CD14-positive monocyte (primary cell): ENCODE measurements at regions not wholly inside any gene's neighbourhood (a gene's known extent, or its start where the extent isn't known, plus 50 kb on each side); places are given as distances from the start of the nearest gene placed in this dataset.

ENCODE experiments used
- DNase-seq, 3 donors: peaks; one replicate each; pipeline ENCODE4 v3.0.0-alpha.2; 2011 to 2022
- H2AFZ ChIP-seq: 2 replicates; pipeline ENCODE4 v1.6.0; 2012; ENCODE audit warnings: mild to moderate bottlenecking, low read depth, low read length, inconsistent platforms; ENCODE audit not compliant: insufficient read depth, poor library complexity, severe bottlenecking
- H3K27ac ChIP-seq, 2 donors: 1 replicate in 1 of 2; 2 replicates in 1 of 2; pipeline ENCODE4 v1.5.1; 2012 to 2013; ENCODE audit warnings: low read length in 2 of 2, control low read depth in 1 of 2, inconsistent platforms in 1 of 2, low read depth in 1 of 2, mild to moderate bottlenecking in 1 of 2
- H3K27me3 ChIP-seq, 2 donors: one replicate each; pipeline versions ENCODE4 v1.6.0 to v1.6.1; 2011 to 2013; ENCODE audit warnings: low read length in 2 of 2; ENCODE audit not compliant: control insufficient read depth in 2 of 2, insufficient read depth in 2 of 2
- H3K36me3 ChIP-seq, 2 donors: replicated peaks in 1 of 2; 1 replicate in 1 of 2; 2 replicates in 1 of 2; pipeline versions ENCODE4 v1.5.1 to v1.6.1; 2012 to 2013; ENCODE audit warnings: low read length in 2 of 2, control low read depth in 1 of 2, inconsistent platforms in 1 of 2, mild to moderate bottlenecking in 1 of 2; ENCODE audit not compliant: insufficient read depth in 2 of 2, control insufficient read depth in 1 of 2
- H3K4me1 ChIP-seq, 2 donors: 1 replicate in 1 of 2; 2 replicates in 1 of 2; pipeline versions ENCODE4 v1.5.1 to v1.6.1; 2012 to 2013; ENCODE audit warnings: low read length in 2 of 2, control low read depth in 1 of 2, inconsistent platforms in 1 of 2, mild to moderate bottlenecking in 1 of 2, moderate library complexity in 1 of 2; ENCODE audit not compliant: insufficient read depth in 2 of 2, control insufficient read depth in 1 of 2
- H3K4me2 ChIP-seq: replicated peaks from 2 replicates; pipeline ENCODE3; 2012; ENCODE audit warnings: low read length, moderate library complexity, mild to moderate bottlenecking; ENCODE audit not compliant: poor library complexity, severe bottlenecking; ENCODE audit errors: extremely low read depth
- H3K4me3 ChIP-seq, 3 experiments: fragments of 200-600 bp in 1 of 3; sonication (generic) in 1 of 3; replicated peaks in 1 of 3; 1 replicate in 2 of 3; 2 replicates in 1 of 3; pipeline ENCODE4 v1.5.1; 2011 to 2013; ENCODE audit warnings: low read length in 3 of 3, mild to moderate bottlenecking in 3 of 3, control low read depth in 2 of 3, low read depth in 2 of 3, inconsistent platforms in 1 of 3, moderate library complexity in 1 of 3
- H3K79me2 ChIP-seq: 2 replicates; pipeline ENCODE4 v1.6.0; 2012; ENCODE audit warnings: mild to moderate bottlenecking, control low read depth, inconsistent platforms, low read length, moderate library complexity; ENCODE audit not compliant: insufficient read depth
- H3K9ac ChIP-seq: 2 replicates; pipeline ENCODE4 v1.6.0; 2017; ENCODE audit warnings: low read length, mild to moderate bottlenecking; ENCODE audit not compliant: insufficient read depth, poor library complexity, severe bottlenecking
- H3K9me3 ChIP-seq, 2 donors: replicated peaks in 1 of 2; 1 replicate in 1 of 2; 2 replicates in 1 of 2; pipeline versions ENCODE4 v1.5.1 to v1.6.1; 2012 to 2013; ENCODE audit warnings: low read length in 2 of 2, control low read depth in 1 of 2; ENCODE audit not compliant: control insufficient read depth in 1 of 2, insufficient read depth in 1 of 2
- H4K20me1 ChIP-seq: 2 replicates; pipeline ENCODE4 v1.6.0; 2012; ENCODE audit warnings: mild to moderate bottlenecking, low read length, control low read depth, moderate library complexity; ENCODE audit not compliant: insufficient read depth
- H3K27ac Mint-ChIP-seq, 7 donors: one replicate each; pipeline ENCODE4 v1.8.0; 2020; ENCODE audit warnings: mild to moderate bottlenecking in 7 of 7, mixed read lengths in 7 of 7, moderate library complexity in 6 of 7, inconsistent platforms in 2 of 7
- H3K27me3 Mint-ChIP-seq, 3 donors: one replicate each; pipeline ENCODE4 v1.8.0; 2021 to 2022; ENCODE audit warnings: low read depth in 3 of 3, mild to moderate bottlenecking in 3 of 3, mixed read lengths in 3 of 3, moderate library complexity in 3 of 3, inconsistent platforms in 1 of 3
- H3K36me3 Mint-ChIP-seq, 2 donors: one replicate each; pipeline ENCODE4 v1.8.0; 2020; ENCODE audit warnings: mixed read lengths in 2 of 2, inconsistent platforms in 1 of 2, mild to moderate bottlenecking in 1 of 2
- H3K4me1 Mint-ChIP-seq: one replicate; pipeline ENCODE4 v1.8.0; 2020; ENCODE audit warnings: mild to moderate bottlenecking, mixed read lengths
- H3K4me3 Mint-ChIP-seq, 2 donors: one replicate each; pipeline ENCODE4 v1.8.0; 2020; ENCODE audit warnings: mild to moderate bottlenecking in 2 of 2, mixed read lengths in 2 of 2, moderate library complexity in 1 of 2
- H3K9me3 Mint-ChIP-seq, 7 donors: one replicate each; pipeline ENCODE4 v1.8.0; 2020 to 2022; ENCODE audit warnings: mixed read lengths in 7 of 7, mild to moderate bottlenecking in 6 of 7, moderate library complexity in 6 of 7, inconsistent platforms in 2 of 7
- CTCF ChIP-seq: fragments of 200-600 bp; IDR thresholded peaks from one replicate; pipeline ENCODE4 v1.8.0; 2022; ENCODE audit warnings: antibody characterized with exemption, mild to moderate bottlenecking
- WGBS: methylation state at CpG from one replicate; pipeline ENCODE4 v1.1.5; 2013; ENCODE audit warnings: missing lambda C conversion rate; ENCODE audit not compliant: insufficient coverage; 5-methylcytosine and 5-hydroxymethylcytosine counted together
- intact Hi-C, 2 donors: fragments of 100-400 bp; cut with micrococcal nuclease; formaldehyde crosslinking; loops; one replicate each; pipeline versions ENCODE4 v1.15.0 to v1.15.1; 2023

- Histone ChIP-seq H3K4me1 (no peaks in the 10 kb centered on the region), H3K9me3 (no peaks in the 10 kb centered on the region), H3K4me3 (no peak overlapping the region), H3K9ac (no peak overlapping the region), H3K27ac (no peak overlapping the region), H4K20me1 (no peaks in the 10 kb centered on the region), H3K4me2 (no peak overlapping the region), H2AFZ (no peak overlapping the region), H3K36me3 (no peaks in the 10 kb centered on the region), H3K27me3 (no peaks in the 10 kb centered on the region), H3K79me2 (no peaks in the 10 kb centered on the region)
- WGBS: 10% methylated on average over 2 of the region's 9 CpGs
- TF ChIP-seq CTCF: no peak
- H3K27ac Mint-ChIP-seq: no peak overlapping the region
- no peak for DNase-seq
- no peaks in the 10 kb centered on the region for H3K36me3 Mint-ChIP-seq
- H3K9me3 Mint-ChIP-seq: no peaks in the 10 kb centered on the region
- intact Hi-C loops: no loop called here
- peaks cover 1 to 9% (median 4%) of the 10 kb centered on the region in 3 donors for H3K27me3 Mint-ChIP-seq
- H3K4me1 Mint-ChIP-seq: no peaks in the 10 kb centered on the region
- H3K4me3 Mint-ChIP-seq: no peak overlapping the region
Measured at GRCh38 chr20:51187261-51187660, 164.4 kb upstream of the KCNG1 start.

- H3K79me2 ChIP-seq: no peaks in the 10 kb centered on the region
- H3K4me1 ChIP-seq: no peaks in the 10 kb centered on the region
- no peak overlapping the region for H3K27ac ChIP-seq
- intact Hi-C loops: no loop called here
- H3K4me1 Mint-ChIP-seq: no peaks in the 10 kb centered on the region
- no peak overlapping the region for H3K4me3 Mint-ChIP-seq
- H3K27me3 Mint-ChIP-seq: peaks cover 3 to 10% (median 4%) of the 10 kb centered on the region in 3 donors
- H3K9me3 ChIP-seq: no peaks in the 10 kb centered on the region
- no peak overlapping the region for H2AFZ ChIP-seq
- no peak overlapping the region for H3K4me2 ChIP-seq
- TF ChIP-seq CTCF: no peak
- no peak for DNase-seq
- WGBS: no CpG with 5 or more reads among the region's 4 CpGs
- H3K27ac Mint-ChIP-seq: no peak overlapping the region
- no peak overlapping the region for H3K4me3 ChIP-seq
- H3K36me3 ChIP-seq: no peaks in the 10 kb centered on the region
- no peaks in the 10 kb centered on the region for H3K27me3 ChIP-seq
- no peaks in the 10 kb centered on the region for H3K36me3 Mint-ChIP-seq
- no peaks in the 10 kb centered on the region for H3K9me3 Mint-ChIP-seq
- H4K20me1 ChIP-seq: no peaks in the 10 kb centered on the region
- no peak overlapping the region for H3K9ac ChIP-seq
Measured at GRCh38 chr20:51185861-51186260, 163.0 kb upstream of the KCNG1 start.
